T1000 (cell line): ENCODE measurements at regions not wholly inside any gene's neighbourhood (a gene's known extent, or its start where the extent isn't known, plus 50 kb on each side); places are given as distances from the start of the nearest gene placed in this dataset.

Experiments used
- DNase-seq: peaks from one replicate; lab custom pipeline; 2025; ENCODE audit warnings: mixed read lengths; lab: John Stamatoyannopoulos, UW

DNA sequence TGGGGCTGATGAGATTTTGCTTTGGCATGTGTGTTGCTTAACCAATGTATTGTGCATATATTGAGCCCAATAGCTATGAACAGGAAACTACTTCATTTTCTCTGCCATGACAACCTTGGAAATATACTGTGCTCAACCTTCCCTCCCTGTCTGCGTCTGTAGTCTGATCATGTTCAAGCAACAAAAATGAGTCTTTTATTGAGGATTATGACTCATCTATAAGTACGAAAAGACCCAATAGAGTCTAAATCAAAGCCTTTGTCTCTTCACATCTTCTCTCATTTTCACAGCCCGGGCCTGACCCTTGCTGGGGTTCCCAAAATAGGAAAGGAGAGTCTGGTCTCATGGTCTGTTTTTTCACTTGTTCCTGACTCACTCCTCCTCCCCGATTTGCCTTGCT is 158.2 kb downstream of the CAND1 start:
- DNase-seq: no peak

DNA sequence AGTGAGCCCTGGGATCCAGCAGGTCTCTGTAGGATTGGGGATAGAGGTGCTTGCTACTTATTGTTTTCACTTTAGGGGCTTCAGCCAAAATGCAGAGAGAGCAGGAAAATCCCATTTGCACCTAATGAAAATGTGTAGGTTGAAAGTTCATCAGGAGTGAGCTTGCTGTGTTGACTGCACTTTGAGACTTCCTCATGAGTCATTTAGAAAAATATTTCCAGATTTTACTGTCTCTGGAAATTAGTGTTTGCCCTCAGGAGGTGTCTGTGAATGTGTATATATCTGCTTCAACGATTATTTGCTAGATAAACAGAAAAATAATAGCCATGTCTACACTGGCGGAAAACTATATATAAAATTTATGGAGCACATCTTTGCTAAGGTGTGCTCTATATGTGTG is 159.3 kb downstream of the CAND1 start:
- DNase-seq: no peak

DNA sequence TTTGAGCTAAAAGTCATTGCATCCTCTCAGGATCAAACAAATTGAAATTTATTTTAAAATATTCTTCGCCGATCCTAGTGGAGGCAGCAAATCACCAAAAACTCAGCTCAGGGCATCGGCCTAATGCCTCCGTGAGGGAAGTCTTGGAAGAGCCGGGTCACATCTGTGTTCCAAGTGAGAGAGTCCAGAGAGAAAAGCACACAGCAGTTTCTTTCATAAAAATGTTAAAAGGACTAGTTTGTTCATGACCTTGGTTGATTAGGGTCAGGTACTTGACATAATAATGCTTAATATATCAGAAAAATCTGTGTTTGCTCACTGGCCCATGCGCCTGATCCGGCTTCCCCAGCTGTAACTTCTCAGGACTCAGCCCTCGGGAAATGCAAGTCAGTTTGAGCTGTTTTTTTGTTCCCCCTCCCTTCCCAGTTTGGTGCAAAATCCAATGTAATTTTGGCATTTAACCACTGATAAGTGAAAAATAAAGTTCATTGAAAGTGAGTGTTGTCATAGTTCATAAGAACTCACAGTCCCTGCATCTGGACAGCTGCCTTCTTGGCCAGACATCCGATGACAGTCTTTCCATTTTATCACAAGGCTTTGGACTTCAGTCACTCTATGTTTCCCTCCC is 161.7 kb downstream of the CAND1 start:
- DNase-seq: no peak

DNA sequence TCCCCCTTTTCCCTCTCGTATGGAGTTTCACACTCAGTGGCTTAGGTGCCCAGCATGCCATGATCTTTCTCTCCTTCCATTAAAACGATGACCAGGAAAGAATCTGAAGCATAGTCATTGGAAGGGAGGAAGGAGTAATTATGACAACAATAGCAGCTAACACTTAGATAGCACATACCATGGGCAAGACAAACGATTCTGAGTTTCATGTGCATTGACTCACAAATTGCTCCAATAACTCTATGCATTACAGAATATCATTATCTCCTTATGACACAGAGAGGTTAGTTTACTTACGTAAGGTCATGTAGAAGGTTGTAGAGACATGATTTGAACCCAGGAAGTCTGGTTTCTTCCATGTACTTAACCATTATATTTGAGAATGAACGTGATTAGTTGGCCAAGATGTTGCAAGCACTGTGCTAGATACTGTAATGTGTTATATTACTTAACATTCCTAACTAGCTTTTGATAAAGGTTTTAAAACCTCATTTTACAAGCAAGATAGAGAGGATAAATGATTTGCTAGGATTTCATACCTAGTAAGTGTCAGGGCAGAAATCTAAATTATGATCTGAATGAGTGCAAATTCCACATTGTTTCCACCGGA is 162.4 kb downstream of the CAND1 start:
- no peak for DNase-seq

DNA sequence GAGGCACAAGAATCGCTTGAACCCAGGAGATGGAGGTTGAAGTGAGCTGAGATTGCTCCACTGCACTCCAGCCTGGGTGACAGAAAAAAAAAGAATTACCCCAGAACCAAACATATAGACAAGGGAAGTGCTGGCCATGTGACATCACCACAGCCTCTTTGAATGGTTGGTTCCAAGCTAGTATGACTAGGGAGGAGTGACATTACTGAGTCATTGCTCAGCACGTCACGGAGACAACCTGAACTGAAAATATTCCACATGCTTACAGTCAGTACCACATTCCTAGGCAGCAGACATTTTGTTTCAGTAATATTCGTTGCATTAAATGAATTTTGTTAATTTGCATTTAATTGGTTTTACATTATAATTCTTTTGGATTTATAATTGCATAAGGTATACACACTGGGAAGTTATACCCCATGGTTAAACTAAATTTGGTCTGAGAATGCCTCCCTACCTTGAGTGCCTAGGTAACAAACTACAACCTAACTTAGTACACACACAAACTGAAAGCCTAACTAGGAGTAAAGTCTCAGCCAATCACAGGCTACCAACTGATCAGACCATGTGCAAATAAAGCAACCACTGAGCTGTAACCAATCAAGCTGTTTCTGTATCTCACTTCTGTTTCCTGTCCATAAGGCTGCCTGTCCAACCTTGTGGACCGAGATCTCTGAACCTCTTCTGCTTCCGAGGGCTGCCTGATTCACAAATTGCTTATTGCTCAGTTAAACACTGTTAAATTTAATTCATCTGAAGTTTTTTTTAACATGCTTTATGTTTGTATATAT is 164.4 kb downstream of the CAND1 start:
- DNase-seq: no peak

DNA sequence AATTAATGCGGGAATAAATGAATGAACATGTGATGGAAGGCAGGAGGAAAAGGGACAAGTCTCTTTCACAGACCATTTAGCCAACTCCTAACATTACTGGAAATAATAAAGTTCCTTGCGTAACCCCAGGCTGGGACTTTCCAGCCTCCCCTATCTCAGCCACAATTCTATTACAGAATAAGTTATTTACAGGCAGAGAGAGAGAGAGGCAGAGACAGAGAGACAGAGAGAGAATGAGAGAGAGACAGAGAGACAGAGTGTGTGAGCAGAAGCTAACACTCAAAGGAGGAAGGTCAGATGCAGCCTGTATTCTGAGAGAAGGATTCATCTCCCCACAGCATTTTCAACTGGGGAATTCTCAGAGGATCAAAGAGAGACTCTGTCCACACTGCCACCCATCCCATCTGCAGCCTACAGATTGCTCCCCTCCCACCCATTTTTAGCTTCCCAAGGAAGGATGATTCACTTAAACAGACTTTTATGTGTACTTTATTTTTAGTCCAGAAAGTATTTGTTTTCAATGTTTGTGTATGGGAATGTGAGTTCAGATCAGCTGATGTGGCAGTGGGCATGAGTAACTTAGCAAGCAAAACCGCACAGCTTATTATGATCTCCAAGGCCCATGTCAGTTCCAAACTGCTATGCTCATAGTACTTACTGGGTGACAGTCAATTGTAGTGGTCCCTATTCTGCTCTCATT is 165.7 kb downstream of the CAND1 start:
- peak; percentile 66 for DNase-seq

DNA sequence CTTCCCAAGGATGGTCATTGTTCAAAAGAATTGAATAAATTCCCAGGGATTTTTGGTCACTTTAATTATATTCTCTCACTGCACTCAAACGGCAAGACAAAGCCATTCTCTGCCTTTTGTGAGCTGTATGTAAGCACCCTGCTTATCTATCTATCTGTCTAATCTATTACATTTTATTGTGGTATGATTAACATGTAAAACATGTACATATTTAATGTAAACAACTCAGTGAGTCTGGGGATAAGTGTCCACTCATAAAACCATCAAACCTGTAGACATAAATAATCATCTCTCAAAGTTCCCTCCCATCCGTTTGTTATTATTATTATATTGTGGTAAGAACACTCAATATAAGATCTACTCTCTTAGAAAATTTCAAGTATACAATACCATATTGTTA is 167.1 kb downstream of the CAND1 start:
- no peak for DNase-seq

DNA sequence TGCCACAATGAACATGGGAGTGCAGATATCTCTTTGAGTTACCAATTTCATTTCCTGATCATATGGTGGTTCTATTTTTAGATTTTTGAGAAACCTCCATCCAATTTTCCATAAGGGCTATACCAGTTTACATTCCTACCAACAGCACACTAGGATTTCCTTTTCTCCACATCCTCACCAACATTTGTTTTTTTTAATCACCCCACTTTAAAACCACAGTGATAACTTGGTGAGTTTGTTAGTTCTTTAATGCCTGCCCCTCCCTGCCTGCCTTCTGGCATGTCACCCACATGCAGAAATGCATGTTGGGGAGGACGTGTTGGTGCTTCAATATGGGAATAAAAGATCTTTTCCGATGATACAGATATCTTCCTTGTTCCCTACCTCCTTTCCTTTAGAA is 167.9 kb downstream of the CAND1 start:
- no peak for DNase-seq

DNA sequence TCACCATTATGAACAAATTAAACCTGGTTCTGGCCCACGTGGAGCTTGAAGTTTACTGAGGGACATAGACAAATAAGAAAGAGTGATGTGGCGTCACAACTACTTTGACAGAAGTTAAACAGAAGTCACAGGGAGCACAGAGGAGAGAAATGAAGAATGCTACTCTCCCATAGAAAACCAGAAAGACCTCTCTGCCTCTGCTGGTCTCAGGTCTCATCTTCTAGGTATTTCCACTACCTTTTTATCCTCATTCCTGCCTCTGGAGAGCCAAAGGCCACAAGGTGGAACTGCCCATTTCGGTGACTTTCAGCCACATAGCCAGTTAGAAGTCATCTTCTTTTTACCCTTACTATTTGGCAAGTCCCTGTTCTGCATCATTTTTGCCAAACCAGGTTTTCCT is 170.5 kb downstream of the CAND1 start:
- no peak for DNase-seq

DNA sequence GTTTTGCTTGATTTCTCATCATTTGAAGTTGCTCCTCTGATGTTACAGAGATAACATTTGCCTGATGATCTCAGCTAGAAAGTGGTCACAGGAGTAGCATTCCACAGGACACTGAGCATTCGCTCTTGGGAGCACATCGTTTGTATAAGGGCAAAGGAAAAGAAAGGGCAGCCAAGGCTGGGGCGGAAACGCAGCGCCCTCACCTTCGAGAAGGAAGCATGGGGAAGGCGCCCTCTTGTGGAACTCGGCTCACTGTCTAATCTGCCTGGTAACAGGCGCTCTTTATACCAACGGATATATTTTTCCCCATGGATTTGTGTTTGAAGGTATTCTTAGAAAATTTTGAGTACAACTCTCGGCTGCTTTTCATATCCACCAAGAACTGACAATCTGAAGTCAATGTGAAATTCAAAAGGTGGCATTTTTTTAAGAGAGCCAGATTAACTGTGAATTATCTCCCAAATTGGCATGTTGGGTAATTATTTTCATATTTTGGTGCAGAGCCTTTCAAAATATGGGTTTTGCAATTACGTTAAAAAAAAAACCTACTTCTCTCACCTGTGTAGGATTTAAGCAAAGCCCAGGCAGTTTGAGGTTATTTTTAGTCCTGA is 172.7 kb downstream of the CAND1 start:
- DNase-seq: peak; percentile 79

DNA sequence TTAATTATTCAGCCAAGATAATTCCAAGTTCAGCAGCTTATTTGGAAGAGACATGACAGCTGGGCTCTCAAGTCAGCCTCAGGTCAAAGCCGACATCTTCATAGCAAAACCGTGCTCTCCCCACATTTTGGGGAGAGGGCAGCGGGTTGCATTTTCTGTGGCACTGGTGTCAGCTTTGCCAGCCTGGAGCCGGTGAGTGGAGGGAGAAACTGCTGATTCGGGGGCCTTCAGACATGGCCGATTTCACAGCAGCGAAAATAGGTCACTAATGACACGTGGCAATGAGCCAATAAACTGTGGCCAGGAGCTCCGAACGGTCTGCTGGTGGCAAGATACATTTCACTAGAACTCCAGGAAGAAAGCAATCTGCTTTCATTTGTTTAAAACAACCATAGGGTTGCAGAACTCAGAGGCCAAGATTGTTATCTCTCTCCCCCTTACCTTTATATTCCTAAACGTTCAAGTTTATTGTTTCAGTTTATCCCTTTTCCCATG is 173.2 kb downstream of the CAND1 start:
- no peak for DNase-seq

DNA sequence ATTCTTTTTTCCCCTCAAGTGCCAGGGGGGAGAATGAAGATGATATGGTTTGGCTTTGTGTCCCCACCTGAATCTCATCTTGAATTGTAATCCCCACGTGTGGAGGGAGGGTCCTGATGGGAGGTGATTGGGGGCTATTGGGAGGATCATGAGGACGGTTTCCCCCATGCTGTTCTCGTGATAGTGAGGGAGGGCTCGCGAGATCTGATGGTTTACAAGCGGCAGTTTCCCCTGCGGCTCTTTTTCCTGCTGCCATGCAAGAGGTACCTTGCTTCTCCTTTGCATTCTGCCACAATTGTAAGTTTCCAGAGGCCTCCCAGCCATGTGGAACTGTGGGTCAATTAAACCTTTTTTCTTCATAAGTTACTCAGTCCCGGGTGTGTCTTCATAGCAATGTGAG is 173.7 kb downstream of the CAND1 start:
- DNase-seq: no peak

DNA sequence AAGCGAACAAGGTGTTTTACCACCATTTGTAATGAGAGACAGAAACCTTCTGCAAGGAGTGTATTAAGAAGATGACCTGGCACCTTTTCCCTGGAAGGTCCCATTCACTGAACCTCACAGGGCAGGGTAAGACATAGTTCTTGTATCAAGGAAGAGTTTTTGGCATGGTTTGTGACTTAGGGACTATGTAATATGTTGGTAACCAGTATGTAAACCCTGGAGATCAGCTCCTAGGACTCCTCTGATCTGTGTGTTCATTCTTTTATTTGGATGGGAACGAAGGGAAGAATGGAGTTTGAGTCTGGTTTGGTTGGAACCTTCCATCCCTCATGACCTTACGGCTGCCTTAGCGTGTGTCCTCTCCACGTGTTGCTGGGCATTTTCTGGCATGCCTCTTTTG is 175.4 kb downstream of the CAND1 start:
- DNase-seq: no peak

DNA sequence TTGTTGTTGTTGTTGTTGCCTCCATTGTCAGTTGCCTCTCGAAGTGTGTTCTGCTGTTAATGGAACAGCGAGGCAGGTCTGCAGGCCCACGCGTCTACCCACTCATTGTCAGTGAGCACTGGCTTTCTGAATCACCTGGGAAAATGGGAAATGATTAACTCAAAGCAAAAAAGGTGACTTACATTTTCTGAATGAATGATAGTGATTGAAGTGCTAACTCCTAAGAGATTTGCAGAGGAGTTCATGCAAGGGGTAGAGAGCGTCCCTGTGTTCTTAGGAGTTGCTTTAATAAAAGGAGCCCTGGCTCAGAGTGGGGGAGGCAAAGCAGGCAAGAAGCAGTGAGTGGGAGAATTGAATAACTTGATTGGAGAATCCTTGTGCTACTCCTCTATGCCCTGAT is 177.6 kb downstream of the CAND1 start:
- no peak for DNase-seq

DNA sequence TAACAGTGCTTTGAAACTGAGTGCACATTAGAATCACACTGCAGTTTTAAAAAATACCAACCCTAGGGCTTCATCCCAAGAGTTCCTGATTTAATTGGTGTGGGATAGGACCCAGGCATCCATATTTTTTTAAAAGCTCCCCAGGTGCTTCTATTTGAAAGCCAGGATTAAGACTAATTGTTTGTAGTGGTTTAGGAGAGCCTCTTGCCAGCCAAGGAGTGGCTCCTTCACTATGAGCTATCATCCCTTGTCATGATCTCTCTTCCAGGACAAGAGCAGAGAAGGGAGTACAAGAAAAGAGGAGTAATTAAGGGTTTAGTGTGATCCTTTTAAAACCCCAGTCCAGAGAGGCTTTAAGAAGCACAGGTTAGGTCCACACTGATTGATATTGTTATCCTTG is 178.0 kb downstream of the CAND1 start:
- no peak for DNase-seq

DNA sequence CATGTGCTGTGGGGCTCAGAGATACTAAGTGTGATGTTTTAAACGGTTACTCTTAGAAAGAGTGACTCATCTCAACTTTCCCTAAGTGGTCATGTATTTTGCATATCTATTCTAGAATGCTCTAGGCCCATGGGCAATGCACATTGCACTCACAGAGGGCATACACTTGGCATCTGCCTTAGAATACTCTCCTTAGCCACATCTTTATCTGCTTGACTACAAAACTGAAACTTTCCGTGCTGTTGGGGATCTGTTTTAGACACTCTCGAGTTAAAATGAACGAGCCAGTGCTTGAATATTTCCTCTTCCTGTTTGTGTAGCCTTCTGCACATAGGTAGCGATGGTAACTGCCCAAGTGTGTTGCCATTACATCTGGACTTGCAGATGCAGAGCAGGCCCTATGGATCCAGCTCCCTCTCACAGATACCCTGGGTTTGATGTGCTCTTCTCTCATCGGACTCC is 180.5 kb downstream of the CAND1 start:
- no peak for DNase-seq

DNA sequence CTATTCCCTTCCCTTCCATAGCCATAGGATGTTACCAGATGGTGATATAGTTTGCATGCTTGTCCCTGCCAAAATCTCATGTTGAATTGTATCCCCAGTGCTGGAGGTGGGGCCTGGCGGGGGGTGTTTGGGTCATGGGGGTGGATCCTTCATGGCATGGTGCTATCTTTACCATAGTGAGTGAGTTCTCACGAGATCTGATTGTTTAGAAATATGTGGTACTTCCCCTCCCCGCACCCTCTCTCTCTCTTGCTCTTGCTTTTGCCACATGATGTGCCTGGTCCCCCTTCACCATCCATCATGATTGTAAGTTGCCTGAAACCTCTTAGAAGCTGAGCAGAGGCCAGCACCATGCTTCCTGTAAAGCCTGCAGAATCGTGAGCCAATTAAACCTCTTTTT is 181.3 kb downstream of the CAND1 start:
- no peak for DNase-seq

DNA sequence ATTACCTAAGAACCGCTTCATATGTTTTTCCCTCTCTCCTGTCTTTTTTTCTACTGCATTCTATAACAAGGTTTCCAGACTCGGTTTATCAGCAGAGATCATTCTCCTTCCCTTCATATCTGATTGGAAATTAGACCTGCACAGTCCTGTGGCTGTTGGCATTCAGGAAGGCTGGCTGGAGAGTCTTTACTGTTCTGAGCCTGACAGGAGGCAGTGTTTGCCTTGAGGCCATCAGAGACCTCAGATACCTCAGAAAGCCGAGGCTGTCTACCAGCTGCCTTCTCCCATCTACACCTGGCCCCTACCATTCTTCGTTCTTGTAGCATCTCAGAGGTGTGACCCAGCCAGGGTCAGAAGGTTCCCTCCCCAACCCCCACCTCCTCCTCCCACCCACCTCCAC is 182.0 kb downstream of the CAND1 start:
- DNase-seq: no peak

DNA sequence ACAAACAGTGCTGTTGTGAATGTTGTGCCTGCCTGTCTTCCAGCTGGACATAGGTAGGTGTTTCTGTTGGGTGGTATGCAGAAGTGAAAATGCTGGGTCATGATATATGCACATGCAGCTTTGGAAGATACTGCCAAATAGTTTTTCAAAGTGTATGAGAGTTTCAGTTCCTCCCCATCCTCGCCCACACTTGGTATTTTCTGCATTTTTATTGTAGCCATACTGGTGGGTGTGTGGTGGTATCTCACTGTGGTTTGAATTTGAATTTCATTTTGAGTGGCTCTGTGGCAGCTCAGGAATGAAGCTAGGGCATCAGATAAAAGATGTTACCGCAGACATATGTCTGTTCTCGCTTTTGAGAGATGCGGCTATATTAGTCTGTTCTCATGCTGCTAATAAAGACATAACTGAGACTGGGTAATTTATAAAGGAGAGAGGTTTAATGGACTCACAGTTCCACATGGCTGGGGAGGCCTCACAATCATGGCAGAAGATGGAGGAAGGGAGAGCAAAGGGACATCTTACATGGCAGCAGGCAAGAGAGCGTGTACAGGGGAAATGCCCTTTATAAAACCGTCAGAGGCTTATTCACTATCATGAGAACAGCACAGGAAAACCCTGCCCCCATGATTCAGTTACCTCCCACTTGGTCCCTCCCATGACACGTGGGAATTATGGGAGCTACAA is 183.1 kb downstream of the CAND1 start:
- no peak for DNase-seq

DNA sequence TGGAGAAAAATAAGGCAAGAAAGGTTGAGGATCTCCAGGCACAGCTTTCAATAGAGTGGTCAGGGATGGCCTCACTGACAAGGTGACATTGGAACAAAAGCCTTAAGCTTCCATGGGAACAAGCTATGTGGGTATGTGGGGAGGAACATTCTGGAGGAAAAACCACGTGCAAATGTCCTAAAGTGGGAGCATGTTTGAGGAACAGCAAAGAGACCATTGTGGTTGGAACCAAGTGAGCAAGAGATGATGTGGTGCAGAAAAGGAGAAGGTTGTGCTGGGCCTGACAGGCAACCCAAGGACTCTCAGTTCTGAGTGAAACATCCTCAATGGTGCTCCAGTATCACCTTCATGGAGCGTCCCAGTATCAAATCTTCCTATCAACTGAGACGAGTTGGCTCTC is 184.0 kb downstream of the CAND1 start:
- no peak for DNase-seq

DNA sequence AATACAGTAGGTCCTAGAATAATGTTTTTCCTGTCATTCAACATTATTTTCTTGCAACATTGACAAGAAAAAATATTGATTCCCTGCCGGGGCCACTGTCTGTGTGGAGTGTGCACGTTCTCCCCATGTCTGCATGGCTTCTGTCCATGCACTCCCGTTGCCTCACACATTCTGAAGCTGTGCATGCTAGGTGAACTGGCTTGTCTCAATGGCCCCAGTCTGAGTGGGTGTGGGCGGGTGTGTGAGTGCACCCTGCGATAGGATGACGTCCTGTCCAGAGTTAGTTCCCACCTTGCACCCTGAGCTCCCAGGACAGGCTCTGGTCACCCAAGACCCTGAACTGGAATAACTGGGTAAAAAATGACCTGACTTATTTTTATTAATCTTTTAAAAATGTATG is 186.1 kb downstream of the CAND1 start:
- no peak for DNase-seq
